ACHN (cell line): ENCODE measurements at regions not wholly inside any gene's neighbourhood (a gene's known extent, or its start where the extent isn't known, plus 50 kb on each side); places are given as distances from the start of the nearest gene placed in this dataset.
"Not testable (repeated sequence)": the region's sequence is repeated elsewhere in the genome, so short reads cannot be mapped to it uniquely, and the experiment has no call there.

Experiments used
- DNase-seq: peaks from one replicate; pipeline ENCODE4 v3.0.0-alpha.2; 2015
- in situ Hi-C: cut with HindIII; loops from 2 replicates; pipeline ENCODE4 v1.10.0; 2017; ENCODE audit warnings: low sequenced_read_pairs, low pct_ligation_motif_present, low pct_unique_long_range_greater_than_20kb

DNA sequence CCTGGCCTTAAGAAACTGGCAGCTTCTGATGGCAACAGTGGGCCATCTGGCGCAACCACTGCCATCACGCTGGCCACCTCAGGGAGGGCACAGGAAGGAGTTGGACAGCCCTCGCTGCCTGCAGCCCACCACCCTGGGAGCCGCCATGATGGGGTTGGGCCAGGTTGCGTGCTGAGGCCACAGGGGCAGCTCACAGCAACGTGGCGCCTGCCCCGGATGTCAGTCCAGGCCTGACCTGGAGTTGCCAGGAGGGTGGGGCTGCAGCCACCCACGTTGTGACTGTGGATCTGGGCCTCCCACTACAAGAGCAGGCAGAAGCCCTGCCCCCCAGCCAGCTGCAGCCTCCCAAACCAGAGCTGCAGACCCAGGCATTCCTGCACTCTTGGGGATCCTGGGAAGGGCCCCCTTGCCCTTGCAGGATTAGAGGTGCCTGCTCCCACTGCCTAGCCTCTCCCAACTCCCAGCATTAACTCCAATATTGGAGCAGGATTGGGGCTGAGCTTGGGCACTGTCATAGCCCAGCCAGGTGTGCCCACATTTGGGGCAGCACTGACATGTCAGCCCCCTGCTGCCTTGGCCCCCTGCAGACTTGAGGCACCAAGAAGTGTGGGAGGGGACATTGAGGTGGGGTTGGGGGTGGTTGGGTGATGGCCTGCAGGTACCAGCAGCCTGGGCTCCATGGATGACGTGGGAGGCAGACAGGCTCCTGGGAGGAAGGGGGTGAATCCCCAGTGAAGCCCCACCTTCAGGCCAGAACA lies 468.9 kb upstream of the CCDC54 start:
- in situ Hi-C loops: no loop called here
- no peak for DNase-seq

DNA sequence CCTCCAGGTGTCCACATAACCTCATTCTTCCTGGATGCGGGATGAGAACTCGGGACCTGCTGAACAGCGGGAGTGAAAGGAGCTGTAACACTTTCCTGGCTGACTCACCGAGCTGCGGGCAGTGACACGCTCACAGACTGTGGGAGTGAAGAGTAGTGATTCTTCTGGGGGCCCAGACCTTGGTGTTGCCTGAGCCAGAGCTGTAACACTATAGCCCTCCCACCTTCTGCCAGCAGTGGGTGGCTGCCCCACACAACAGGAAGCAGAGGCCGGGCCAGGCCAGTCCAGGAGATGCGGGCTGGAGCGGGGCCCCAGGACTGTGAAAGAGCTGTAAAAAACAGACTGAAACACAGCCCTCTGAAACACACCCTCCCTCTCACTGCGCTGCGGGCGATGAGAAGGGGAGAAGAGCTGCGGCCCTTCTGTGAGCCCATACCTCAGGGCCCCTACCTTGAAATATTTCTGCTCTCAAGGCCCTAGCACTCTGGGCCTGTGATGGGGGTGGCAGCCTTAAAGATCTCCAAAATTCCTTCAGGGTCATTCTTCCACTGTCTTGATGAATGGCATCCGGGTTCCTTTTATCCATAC lies 464.0 kb upstream of the CCDC54 start:
- DNase-seq: no peak
- in situ Hi-C loops: no loop called here

DNA sequence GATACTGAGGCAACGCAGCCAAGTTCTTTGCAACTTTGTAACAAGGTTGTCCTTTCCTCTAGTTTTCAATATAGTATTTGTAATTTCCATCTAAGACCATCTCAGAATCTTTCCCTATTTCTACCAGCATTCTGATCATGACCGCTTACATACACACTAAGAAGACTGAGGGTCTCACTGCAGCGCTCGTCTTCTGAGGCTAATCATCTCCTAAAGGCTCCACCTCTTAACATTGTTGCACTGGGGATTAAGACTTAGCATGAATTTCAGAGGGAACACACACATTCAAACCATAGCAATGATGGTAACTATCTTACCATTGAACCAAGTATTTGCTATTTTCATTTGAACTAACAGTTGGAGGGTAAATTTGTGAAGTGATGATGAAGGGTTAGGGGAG lies 463.3 kb upstream of the CCDC54 start:
- in situ Hi-C loops: no loop called here
- no peak for DNase-seq

DNA sequence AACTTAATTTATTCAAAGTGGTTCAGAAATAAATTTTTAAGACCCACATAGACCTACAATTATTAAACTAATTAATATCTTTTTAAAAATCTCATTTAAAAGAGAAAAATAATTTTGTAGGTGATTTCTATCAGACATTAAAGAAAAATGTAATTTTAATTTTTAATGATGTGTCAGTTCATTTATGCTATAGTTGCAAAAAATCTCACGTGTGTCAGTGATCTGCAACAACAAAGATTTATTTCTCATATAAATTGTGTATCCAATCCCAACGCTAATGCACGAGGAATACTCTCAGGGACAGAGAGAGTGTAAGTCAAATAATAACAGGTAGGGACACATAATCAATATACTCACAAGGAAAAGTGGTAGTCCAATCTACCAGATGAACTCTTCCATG lies 456.6 kb upstream of the CCDC54 start:
- in situ Hi-C loops: no loop called here
- no peak for DNase-seq

DNA sequence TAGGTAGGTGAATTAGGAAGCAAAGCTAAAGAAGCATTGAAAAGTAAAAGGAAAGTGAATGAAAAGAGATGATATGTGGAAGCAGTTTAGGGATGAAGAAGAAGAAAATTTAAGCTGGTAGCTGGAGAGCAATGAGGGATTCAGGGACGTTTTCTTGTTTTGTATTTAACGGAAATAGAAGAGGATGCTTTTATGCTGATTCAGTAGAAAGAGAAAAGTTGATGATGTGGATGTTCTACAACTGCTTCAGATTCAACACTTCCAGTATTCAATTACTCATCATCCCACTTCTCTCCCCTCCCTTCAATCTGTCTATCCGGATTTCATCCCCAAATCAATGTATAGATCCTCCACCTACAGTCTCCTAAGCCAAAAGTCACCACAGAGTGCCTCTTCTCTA lies 448.2 kb upstream of the CCDC54 start:
- in situ Hi-C loops: no loop called here
- DNase-seq: no peak

DNA sequence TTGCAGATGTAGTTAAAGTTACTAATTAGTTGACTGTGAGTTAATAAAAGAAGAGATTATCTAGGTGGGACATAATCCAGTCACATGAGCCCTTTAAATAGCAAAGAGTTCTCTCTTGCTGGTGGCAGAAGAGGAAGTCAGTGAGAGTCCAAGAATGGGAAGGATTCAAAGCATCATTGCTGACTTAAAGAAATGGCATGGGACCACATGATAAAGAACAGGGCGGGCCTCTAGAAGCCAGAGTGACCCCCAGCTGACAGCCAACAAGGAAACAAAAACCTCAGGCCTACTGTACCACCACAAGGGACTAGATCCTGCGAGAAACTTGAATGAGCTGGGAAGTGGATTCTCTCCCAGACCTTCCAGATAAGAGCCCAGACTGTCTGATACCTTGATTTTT lies 447.2 kb upstream of the CCDC54 start:
- no peak for DNase-seq
- in situ Hi-C loops: no loop called here

DNA sequence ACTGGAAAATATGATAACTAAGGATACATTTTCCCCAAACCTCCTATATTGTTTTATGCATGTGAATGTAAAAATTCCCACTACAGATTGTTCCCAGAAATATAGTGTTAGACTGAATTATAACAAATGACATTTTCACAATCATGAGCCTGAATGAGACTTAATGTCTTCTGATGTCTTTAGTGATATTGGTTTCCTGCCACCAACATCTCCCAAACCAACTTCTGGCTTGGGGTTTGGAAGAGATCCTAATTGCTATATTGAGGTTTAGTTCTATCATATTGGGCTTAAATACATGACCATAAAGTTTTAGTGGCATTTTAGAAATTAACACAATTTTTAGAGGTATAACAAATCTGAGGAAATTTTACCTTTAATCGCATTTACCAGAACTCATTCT lies 445.3 kb upstream of the CCDC54 start:
- no peak for DNase-seq
- in situ Hi-C loops: no loop called here

DNA sequence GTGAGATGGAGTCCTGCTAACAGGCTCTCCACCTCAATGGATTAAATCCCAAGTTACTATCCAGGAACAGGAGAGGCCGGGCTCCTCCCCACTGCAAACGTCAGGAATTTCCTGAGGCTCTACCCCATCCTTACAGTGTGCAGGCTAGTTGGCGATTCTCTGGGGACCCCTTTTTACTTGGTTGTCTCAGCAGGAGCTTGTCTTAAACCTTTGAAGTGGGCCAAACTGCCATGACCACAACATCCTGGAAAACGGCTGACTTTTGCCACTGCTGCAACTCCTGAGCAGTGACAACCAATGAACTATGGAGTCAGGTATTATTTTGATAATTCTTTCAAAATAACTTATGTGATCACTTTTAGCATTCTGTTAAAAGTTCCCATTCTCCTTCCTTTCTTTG lies 440.9 kb upstream of the CCDC54 start:
- in situ Hi-C loops: no loop called here
- DNase-seq: no peak

DNA sequence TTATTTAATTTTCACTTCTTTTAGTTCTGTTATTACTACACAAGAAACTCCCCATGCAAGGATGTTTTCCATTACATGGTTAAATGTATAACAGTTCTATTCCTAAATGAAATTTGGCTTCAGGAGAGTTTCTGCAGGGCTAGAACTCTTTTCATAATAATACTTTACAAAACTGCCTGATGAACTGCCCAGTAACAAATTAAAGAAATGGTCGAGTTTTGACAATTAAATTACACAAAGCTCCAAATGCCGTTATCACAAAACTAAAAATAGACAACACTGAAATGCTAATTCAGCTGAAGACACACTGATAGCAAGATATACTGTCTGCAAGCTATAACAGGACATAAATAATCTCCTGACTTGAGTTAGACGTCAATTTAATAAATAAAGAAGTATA lies 435.2 kb upstream of the CCDC54 start:
- DNase-seq: no peak
- in situ Hi-C loops: no loop called here

DNA sequence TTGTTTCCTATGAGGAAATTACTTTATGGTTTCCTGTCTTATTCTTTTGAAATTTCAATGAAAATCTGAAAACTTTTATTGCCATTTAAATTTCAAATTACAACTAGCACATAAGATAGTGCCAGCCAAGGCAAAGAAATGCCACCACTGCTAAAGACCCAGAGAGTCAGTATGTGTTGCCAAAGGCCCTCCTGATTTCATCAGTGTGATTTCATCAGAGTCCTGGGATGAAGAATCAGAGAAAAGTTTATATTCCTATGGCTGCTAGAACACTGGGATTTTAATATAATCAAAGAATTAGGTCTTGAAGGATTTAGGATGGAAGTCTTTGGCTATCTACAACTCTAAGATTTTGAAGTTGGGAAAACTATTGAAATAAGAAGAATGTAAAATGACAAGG lies 434.2 kb upstream of the CCDC54 start:
- DNase-seq: no peak
- in situ Hi-C loops: no loop called here

DNA sequence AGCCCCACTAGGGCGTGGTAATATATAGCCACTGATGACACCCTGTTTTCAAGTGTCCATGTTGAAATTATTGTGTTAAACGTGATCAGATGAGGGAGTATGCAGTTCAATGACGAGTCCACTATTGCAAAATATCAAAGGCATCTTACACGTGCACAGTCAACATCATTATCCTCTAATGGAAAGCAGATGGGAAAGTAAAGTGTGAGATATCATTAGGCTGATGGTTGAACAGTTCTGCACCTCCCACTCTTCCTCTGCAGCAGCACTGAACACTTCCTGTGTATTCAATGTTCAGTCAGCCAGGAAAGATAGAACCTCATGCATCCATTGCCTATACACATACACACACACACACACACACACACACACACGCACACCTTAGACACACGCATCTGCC lies 431.8 kb upstream of the CCDC54 start:
- in situ Hi-C loops: no loop called here
- DNase-seq: no peak

DNA sequence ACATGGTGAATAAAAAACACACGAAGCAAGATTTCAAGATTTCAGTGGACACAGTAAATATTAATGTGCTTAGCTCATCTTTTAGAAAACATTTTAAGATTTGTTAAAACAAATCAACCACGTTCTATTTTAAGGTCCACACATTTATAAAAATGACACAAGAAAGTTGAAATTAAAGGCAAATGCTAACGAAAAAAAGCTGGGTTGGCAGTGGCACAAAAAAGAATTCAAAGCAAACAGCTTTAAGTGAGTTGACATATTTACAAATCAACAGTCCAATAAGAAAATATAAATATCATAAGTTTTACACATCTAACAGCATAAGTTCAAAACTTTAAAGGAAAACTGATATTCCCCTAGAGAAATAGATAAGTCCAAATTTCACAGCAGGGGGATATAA lies 430.4 kb upstream of the CCDC54 start:
- DNase-seq: no peak
- in situ Hi-C loops: no loop called here

DNA sequence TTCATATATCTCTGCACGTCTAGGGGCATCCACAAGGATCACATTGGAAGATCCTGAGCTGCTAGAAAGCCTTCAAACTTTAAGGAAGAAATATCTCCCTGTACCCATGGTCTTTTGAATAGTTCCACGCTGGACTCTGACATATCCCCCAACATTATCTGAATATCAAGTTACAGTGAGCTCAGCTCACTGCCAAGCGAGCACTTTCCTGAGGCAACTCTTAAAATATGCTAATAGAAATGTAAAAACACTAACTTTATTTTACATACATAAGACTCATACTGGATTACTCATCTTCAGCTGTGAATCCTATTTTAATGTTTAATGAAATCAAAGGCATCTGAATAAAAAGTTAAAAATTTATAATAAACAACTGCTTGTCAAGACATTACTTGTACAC lies 420.2 kb upstream of the CCDC54 start:
- no peak for DNase-seq
- in situ Hi-C loops: no loop called here

DNA sequence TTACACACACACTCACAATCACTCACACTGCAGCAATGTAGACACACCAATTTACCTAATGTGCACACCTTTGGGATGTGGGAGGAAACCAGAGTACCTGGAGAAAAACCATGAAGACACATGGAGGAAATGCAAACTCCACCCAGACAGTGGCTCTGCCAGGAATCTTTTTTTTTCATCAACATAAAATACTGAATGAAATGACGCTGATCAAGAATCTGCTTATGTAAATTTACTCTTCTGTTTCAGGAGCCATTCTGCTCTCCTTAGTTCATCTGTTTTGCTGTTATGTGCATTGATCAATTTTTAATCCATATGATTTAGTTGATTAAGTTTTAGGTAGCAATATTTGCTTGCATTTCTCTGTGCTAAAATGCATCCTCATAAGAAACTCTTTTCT lies 414.2 kb upstream of the CCDC54 start:
- no peak for DNase-seq
- in situ Hi-C loops: no loop called here

DNA sequence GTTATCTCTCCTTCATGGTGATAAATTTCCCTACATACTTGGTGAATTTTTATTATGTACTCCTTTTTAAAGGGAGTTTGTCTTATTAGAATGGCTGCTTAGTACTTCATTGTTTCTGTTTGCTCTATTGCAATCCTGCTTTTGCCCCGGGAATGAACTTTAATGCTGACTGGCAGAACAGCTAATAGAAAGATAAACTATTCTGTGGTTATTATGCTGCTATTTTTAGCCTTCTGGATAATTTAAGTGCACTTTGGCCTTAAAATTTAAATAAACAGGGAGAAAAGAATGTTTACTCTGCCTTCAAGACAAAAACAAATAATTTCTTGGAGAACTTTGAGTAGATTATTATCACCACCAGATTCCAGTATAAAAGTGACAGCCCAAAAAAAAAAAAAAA lies 413.8 kb upstream of the CCDC54 start:
- in situ Hi-C loops: no loop called here
- DNase-seq: no peak

DNA sequence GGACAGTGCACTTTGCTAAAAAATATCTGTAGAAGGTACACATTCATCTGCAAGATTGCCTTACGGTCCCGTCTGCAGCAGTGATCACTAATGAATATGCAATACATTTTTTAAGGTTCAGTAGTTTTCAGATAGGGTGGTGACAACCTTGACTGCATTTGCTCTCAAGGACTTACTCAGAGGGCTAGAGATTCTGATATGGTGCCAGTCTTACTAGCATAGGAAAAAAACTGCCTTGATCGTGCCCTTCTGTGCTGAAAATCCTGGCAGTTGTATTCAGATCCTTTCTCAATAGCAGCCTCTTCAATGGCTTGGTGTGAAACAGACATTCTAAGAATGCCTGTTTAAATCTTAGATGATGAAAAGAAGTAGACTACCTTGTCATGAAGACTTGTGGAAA lies 411.9 kb upstream of the CCDC54 start:
- in situ Hi-C loops: no loop called here
- no peak for DNase-seq

DNA sequence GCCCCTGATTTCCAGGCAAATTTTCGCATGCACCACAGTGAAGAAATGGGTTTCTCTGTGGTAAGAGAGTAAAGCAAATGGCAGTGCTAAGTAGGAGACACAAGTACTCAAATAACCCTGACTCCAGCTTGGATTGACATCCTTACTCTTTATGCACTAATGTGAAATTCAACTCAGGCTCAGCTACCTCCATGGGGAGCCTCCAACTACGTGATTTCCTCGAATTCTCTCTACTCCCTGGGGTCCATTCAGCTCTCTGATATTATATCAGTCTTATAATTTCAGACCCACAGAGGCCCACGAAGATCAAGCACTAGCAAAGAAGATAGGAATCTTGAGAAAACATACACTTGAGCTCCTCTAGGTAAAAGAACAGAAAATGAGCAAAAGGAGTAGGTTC lies 407.6 kb upstream of the CCDC54 start:
- no peak for DNase-seq
- in situ Hi-C loops: no loop called here

DNA sequence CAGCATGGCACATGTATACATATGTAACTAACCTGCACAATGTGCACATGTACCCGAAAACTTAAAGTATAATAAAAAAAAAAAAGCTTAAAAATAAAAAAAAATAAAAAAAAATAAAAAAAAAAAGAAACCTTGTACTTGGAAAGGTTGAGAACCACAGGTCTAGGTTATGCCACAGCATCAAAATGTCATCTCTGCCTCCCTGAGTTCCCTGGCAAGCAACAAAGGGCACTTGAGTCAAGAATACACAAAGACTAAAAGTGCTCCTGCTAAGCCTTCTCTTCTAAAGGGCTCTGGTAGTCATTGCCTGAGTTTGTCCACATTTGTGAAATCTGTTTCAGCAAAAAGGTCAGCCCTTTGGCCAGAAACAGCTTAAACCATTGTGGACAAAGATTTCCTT lies 395.8 kb upstream of the CCDC54 start:
- in situ Hi-C loops: no loop called here
- no peak for DNase-seq

DNA sequence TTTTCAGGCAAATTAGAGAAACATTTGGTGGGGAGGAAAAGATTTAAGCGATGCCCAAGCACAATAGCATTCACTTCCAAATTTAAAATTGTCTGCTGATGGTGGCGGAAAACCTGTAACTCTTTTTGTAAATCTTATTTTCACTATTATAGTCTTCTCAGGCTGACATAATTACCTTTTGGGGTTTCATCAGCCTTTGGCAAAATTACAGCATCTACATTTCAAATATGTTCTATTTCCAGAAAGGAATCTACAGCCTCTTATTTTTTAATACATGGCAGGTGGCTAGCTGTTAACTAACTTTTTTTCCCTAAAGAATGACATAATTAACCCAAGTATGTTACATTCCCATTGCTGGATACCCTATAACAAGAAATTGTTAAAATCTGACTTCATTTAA lies 391.5 kb upstream of the CCDC54 start:
- in situ Hi-C loops: no loop called here
- no peak for DNase-seq

DNA sequence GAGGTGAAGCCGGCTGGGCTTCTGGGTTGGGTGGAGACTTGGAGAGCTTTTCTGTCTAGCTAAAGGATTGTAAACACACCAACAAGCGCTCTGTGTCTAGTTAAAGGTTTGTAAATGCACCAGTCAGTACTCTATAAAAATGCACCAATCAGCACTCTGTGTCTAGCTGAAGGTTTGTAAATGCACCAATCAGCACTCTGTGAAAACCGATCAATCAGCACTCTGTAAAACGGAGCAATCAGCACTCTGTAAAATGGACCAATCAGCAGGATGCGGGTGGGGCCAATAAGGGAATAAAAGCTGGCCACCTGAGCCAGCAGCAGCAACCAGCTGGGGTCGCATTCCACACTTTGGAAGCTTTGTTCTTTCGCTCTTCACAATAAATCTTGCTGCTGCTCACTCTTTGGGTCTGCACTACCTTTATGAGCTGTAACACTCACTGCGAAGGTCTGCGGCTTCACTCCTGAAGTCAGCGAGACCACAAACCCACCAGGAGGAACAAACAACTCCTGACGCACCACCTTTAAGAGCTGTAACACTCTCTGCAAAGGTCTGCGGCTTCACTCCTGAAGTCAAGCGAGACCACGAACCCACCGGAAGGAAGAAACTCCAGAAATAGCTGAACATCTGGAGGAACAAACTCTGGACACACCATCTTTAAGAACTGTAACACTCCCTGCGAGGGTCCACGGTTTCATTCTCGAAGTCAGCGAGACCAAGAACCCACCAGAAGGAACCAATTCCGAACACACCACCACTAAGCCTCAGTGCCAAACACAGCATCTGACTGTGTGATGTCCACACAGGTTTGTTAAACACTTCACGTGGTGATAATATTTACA lies 378.2 kb upstream of the CCDC54 start:
- in situ Hi-C loops: not testable (repeated sequence)

More for the DNA sequence above, 378.2 kb upstream of the CCDC54 start:
- DNase-seq: not testable (repeated sequence)
